HK-2 (cell line): ENCODE measurements at regions not wholly inside any gene's neighbourhood (a gene's known extent, or its start where the extent isn't known, plus 50 kb on each side); places are given as distances from the start of the nearest gene placed in this dataset.

Experiments used
- DNase-seq: peaks from one replicate; pipeline ENCODE4 v3.0.0-alpha.2; 2018; ENCODE audit not compliant: unreplicated experiment

DNA sequence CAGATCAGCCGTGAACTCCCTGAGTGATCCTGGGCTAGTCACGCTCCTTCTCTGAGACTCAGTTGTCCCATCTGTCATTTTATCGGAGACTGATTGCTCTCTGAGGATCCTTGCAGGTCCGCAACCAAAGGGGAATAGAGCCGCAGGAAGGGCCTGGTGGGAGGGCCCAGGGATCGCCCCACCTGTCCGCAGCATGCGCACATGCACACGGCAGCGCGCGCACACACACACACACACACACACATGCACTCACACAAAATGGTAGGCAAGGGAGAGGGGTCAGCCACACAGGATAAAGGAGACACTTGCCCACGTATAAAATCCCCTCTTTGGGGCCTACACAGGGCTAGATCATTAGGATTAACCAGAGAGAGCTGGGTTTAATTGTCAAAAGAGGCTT, 95.6 kb upstream of the FOXP4 start:
- no peak for DNase-seq

DNA sequence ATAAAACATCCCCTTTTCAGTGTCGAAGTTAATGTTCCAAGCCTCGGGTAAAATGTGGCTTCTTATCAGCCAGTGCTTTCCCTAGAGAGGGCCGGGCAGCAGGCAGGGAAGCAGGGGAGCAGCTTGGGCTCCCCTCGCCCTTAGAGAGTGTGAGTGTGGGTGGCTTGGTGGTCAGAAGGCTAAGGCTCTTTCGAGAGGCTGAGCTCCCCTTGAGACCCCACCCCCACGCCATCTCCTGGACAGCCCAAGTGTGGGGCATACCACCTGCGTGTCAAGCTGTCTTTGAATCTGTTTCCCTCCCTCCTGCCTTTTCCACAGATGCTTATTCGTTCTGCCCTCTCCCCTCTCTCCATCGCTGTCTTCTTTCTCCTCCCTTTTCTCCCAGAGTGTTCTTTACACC, 95.1 kb upstream of the FOXP4 start:
- DNase-seq = no peak

DNA sequence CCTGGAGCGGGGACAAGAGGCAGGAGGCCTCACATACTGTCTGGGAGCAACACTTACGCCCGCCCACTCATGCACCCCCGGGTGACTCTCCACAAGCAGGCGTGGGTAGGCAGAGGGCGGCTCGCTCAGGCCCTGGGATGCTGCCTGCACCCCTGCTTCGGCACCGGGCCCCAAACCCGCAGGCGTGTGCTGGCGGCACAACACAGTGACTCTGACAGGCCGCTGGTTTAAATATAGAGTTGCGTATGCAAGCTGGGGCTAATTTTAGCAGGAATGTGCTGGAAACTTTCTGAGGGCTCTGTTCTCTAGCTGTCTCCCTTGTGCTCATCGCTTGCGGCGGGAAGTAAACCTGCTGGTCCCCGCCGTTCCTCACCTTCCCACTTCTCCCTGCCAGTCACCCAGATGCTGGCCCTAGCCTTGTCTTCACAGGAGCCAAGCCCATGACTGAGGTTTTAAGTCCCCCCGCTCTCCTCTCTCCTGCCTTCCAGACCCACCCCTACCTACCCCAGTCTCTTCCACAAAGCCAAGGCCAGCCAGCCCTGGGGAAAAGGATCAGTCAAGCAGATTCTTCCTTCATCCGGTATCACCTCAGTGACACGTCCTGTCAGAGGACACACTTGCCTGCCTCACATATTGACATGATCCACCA, 94.5 kb upstream of the FOXP4 start:
- DNase-seq = no peak

DNA sequence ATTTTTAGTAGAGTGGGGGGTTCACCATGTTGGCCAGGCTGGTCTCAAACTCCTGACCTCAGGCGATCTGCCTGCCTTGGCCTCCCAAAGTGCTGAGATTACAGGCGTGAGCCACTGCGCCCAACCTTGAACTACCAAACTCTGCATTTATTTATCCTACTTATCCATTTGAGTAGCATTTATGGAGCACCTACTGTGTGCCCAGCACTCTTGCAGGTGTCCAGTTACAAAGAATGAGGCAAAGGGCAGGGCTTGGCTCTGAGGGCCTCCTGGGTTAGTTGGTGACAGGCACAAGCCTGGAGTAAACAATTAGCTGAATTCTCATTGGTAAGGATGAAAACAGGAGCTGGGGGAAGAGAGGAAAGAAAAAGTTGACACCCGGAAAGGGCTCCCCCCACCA, 93.4 kb upstream of the FOXP4 start:
- no peak for DNase-seq

DNA sequence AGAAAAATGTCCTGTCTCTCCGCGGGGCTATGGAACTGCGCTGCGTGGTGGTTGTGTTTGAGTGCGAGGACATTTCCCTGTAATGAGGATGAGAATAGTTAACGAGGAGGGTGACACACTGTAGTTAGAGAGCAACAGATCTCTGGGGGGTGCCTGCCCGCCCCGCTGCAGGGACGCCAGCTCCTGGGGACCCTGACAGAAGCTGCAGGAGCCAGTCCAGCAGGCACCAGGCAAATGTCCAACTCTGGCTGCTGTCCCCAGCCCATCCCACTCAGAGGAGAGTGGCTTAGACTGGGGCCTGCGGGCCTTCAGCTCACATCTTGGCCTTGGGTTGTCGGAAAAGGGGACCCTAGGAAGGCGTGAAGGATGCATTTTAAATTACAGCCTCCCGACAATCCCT, 92.9 kb upstream of the FOXP4 start:
- DNase-seq = no peak

DNA sequence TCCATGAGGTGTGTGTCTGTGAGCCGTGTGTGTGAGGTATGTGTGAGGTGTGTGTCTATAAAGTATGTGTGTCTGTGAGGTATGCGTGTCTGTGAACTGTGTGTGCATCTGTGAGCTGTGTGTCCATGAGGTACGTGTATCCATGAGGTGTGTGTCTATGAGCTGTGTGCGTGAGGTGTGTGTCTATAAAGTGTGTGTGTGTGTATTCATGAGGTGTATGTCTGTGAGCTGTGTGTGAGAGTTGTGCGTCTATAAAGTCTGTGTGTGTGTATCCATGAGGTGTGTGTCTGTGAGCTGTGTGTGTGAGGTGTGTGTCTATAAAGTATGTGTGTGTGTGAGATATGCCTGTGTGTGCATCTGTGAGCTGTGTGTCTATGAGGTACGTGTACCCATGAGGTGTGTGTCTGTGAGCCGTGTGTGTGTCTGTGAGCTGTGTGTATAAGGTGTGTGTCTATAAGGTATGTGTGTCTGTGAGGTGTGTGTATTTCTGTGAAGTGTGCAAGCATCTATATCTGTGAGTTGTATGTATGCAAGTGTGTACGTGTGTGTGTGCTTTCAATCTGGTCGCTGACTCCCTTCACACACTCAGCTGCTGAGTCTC, 91.9 kb upstream of the FOXP4 start:
- no peak for DNase-seq

DNA sequence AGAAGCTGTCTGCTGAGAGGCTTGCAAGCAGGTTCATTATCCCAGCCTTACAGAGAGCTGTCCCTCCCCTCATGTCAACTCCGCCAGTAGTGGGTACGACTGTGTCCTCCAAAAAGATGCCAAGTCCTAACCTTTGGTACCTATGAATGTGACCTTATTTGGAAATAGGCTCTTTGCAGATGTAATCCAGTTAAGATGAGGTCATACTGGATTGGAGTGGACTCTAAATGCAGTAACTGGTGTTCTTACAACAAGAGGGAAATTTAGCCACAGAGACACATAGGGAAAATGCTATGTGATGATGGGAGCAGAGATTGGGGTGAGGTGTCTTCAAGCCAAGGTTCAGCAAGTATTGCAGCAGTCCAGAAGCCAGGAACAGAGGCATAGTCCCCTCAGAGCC, 90.8 kb upstream of the FOXP4 start:
- no peak for DNase-seq

DNA sequence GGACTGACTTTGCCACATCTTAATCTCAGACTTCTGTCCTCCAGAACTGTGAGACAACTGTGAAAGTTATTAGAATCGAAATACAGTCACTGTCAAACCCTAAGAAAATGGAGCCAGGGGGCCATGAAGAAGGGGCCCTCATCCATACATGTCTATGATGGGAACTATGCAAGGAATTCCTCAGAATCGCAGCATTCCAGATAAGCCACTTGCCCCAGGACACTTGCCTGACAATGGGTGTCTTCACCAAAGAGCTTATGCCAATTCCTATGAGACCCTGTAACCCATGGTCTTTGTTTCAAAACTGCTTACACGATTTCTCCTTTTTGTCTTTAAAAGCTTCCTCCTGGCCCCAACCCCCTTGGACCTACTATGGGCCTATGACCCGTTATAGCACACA, 90.4 kb upstream of the FOXP4 start:
- no peak for DNase-seq

DNA sequence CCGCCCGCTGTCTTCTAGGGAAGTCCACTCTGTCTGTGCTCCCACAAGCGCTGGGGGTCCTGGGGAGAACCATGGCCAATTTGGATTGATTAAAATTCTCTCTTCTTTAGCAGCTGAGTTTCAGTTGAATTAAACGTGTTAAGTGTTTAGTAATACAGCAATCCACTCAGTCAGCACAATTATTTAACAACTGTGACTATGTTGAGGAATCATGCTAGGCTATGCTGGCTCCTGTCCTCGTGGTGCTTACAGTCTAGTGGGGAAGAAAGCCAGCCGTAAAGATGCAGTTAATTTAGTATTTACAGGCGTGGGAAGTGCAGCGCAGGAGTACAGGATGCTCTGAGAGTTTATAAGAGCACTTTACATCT, 88.9 kb upstream of the FOXP4 start:
- DNase-seq = no peak

DNA sequence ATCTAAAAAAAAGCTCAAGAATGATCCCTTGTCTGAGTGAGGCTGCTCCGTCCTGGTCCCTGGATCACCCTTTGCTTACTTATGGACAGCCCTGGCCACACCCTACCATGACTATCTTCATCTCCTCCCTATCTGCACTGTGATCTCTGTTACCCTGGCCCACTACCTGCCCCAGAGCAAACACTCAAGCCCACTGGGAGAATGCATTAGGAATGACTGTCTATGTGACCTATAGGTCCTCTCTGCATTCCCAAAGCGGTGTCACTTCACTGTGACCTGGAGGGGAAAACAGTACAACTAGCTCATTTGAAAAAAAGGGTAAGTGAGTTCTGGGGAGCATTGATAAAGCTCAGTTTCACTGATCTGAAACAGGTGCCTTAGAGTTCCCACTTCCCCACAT, 86.4 kb upstream of the FOXP4 start:
- DNase-seq = no peak

DNA sequence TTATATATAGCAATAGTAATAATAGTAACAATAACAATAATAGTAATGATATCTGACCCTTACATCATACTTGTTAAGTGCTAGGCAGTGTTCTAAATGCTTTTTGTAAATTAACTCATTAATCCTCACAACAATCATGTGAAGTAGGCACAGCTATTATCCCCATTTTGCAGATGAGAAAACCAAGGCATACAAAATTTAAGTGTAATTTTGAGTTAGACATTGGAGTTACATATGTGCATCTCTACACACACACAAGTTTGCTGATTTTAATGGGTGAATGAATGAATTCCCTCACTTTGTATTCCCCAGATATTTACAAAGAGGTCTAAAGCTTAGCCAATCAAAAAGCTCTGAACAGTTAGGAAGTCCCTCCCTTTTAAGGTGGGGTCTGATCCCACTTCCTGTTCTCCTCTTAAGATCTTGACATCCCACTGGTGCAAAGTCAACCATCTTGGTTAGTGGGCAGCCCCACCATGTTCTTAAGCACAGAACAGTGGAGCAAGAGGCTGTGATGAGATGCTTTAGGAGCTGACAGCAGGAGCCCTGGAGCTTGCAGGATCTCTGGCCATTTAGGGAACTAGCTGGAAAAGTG, 85.3 kb upstream of the FOXP4 start:
- no peak for DNase-seq

DNA sequence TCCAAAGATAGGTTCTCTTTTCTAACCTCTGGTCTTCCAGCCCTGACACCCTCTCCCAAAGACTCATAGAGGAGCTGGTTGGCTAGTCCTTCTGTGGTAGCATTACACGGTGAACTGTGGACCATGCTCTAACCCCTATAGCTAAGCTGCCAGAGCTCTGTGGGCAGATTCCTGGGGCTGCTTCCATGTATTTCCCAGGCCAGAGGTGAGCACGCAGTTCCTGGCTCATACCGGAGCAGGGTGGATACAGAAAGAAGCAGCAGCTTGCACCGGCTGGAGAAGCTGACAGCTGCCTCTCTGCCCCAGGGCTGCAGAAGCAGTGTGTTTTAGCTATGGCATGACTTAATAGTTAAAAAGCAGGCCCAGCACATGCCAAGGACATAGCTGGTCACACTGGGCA, 84.1 kb upstream of the FOXP4 start:
- no peak for DNase-seq

DNA sequence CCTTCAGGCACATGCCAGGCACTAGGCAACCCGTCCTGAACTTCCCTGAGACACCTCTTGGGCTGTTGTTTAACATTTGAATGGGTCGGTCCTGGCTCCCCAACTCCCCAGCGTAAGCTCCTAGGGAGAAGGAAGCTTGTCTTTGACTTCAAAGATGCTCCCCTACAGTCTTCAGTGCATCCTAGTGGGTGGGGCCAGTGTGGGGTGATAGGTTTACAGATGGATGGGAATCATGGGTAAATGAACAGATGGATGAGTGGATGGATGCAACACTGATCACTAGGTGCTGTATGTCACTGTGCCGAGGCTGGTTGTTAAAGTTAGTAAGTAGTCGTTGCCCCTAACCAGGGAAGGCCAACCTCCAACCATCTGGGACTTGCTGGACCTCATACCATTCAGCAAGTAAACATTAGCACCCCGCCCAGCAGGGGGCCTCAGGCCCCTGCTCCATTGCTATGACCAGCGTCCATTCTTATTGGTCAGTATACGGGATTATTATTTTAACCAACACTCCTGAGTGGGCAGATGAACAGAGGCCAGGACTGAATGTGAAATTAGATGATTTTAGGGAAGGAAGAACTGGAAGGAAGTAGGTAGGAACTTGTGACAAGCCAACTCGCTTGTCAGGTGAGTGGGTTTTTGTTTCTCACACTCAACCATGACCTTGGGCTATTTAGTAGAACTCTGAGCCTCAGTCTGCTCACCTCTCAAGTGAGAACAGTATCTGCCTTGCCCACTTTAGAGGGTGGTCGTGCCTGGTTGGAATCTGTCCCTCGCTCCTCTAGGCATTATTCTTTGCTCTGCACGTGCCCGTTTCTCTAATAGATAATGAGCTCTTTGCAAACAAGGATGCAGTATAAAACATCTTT, 82.9 kb upstream of the FOXP4 start:
- DNase-seq = peak; percentile 53

DNA sequence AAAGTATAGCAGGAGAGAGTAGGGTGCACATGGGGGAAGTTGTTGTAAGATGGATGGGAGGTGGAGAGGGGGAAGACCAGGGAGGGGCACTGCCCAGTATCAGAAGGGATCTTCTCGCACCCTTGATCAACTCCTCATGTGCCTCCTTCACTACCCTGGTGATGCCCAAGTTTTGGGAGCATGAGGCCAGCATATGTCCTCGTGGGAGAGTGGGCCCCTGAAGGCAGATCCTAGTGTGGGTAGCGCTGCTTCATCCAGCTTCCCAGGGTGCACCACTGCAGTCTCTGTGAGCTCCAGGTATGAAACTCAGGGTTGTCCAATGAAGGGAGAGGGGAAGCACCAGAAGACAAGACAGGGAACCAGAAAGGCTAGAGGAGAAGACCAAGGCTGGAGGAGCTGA, 82.2 kb upstream of the FOXP4 start:
- no peak for DNase-seq

DNA sequence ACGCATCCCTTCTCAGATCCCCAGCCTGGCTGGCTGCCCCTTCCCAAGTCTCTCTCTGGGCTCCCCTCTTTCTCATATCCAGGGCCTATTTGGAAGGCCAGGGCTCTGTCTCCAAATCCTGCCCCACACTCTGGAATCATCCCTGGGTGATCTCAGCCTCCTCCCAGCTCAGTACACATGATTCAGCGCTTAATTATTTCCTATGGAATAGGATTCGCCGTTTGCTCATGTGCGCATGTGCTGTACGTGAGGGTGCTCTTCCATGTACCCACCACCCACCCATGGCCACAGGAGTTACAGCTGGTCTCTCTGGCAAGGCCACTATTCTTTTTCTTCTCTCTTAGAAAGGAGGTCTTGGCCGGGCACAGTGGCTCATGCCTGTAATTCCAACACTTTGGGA, 81.7 kb upstream of the FOXP4 start:
- no peak for DNase-seq

DNA sequence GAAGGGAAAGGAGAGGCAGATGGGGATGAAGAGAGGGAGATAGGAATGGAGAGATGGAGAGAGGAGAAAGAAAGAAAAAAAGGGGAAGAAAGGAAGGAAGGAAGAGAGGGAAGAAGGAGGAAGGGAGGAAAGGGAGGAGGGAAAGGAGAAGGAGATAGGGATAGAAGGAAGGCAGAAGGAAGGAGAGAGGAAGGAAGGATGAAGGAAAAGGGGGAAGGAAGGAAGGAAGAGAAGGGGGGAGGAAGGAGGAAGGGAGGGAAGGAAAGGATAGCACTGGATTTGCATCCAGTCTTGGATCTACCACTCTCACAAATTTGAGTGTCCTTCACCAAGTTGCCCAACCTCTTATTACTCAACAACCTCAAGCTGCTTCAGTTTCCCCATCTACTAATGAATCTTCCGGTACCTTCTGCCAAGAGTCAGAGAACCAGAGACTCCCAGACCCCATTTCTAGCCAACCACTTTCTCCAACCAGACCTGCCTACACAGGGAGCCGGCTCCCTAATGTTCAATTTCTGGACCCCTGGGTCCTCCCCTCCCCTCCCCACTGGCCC, 79.7 kb upstream of the FOXP4 start:
- DNase-seq = no peak

DNA sequence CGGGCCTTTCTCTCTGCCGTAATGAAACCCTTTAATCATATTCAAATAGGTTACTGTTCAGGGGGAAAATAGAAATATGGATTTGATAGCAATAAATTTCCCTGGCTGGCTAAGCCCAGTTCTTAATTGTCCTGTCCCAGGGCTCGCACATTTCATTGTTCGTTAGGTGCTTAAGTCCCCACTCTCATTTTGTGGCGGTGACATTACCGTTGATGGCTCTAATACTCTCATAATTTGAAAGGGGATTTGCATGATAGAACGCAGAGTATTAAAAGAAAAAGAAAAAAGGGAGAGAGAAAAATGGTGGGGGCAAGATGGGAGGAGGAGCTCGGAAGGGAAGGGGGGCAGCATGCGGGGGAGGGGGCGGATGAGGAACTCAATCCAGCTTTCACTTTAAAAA, 79.1 kb upstream of the FOXP4 start:
- DNase-seq = no peak

DNA sequence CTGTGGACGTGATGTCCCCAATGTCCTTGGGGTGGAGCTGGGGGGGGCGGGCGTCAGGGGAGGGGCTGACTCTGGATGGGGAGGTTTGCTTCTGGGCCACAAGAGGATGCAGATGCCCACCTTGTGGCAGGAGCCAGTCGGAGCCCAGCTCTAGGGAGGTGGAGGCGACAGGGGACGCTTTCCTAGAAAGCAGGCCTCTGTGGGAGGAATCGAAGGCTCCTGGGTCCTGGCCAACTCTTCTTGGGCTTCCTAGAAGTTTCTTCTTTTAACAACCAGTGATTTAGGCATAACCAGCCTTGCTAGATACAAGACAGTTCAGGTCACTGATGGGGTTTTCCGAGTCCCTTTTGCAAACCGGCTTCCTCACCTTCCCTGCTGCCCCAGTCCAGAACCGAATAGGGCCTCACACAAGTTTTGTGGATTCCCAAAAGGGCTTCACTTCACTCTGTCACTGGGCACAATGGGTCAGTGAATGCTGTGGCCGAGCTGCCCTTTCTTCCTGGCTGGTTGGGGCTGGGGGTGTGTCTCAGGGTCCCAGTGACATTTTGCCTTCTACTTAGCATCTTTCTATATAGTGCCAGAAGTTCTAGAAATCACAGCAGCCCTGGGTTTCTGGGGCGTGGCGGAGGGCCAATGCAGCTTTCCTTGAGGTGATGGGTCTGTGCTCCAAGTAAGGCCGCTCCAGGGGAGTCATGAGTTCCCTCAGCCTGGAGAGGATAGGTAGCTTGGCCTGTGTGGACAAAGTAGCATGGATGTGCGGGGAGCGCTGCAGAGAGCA, 78.4 kb upstream of the FOXP4 start:
- DNase-seq = no peak

DNA sequence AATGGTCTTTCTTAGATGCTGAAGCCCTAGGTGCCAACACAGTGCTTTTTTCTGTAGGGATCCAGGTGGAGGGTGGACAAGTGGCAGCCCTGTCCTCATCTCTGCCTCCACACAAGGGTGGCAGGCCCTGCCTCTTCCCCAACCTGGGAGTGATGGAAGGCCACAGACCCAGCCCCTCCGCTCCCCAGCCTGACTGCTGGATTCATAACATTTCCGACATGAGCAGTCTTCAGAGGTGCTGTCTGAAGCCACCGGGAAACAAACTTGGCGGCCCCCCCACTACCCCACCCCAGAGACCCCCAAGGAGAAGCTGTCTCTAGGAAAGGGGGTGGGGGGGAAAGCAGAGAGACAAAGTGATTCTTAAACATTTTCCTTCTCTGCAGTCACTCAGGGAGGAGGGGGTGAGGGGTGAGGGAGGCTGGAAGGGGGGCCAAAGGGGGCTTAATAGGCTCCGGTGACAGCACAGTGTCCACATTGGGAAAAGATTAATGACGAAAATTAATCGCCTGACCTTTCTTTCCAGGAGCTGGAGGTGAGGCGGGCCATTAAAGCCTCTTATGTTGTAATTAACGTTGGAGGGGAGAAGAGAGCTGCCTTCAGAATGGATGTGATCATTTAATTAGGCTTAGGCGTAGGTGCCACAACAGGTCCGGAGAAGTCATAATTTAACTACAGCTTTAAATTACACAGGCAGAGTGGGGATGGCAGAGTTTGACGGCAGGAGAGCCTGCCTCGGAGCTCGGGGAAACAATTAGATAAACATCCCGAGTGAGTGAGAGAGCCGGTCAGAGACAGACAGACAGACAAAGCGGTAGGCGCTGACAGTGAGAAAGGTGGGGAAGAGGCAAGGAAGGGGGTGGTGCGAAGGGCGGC, 76.8 kb upstream of the FOXP4 start:
- DNase-seq = no peak

DNA sequence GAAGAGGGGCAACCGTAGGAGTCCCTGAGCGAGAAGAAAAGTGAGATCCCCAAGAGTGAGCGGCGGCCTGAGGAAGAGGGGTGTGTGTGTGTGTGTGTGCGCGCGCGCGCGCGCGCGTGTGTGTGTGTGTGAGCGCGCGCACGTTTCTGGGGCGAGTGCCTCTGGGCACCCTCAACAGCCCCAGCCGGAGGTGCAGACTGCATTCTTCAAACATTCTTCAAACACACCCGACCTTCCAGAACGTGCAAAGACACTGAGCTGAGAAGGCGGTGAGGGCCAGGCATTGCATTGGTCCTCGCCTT, 76.2 kb upstream of the FOXP4 start:
- no peak for DNase-seq
